Ectodermal cell (in vitro differentiated cells): ENCODE measurements at regions not wholly inside any gene's neighbourhood (a gene's known extent, or its start where the extent isn't known, plus 50 kb on each side); places are given as distances from the start of the nearest gene placed in this dataset.

Source experiments
- H3K27ac ChIP-seq: 2 replicates; pipeline ENCODE4 v1.7.0; 2013; ENCODE audit warnings: mild to moderate bottlenecking, low read depth, low read length; ENCODE audit not compliant: insufficient read depth, poor library complexity, severe bottlenecking
- H3K27me3 ChIP-seq: 2 replicates; pipeline ENCODE4 v1.7.0; 2013; ENCODE audit warnings: mild to moderate bottlenecking, low read length; ENCODE audit not compliant: insufficient read depth, control insufficient read depth, poor library complexity, severe bottlenecking
- H3K36me3 ChIP-seq: one replicate; pipeline ENCODE4 v1.7.0; 2013; ENCODE audit warnings: low read length; ENCODE audit not compliant: control insufficient read depth, insufficient read depth
- H3K4me1 ChIP-seq: one replicate; pipeline ENCODE4 v1.7.0; 2013; ENCODE audit warnings: low read length; ENCODE audit not compliant: control insufficient read depth, insufficient read depth
- H3K4me3 ChIP-seq: 2 replicates; pipeline ENCODE4 v1.7.0; 2013; ENCODE audit warnings: low read depth, low read length, control low read depth; ENCODE audit not compliant: insufficient read depth
- H3K9me3 ChIP-seq: 2 replicates; pipeline ENCODE4 v1.7.0; 2013; ENCODE audit warnings: mild to moderate bottlenecking, low read length, moderate library complexity; ENCODE audit not compliant: control insufficient read depth
- WGBS, 2 experiments: methylation state at CpG; one replicate each; pipeline ENCODE4 v1.1.7; 2013; ENCODE audit warnings: missing lambda C conversion rate in 2 of 2; 5-methylcytosine and 5-hydroxymethylcytosine counted together

DNA sequence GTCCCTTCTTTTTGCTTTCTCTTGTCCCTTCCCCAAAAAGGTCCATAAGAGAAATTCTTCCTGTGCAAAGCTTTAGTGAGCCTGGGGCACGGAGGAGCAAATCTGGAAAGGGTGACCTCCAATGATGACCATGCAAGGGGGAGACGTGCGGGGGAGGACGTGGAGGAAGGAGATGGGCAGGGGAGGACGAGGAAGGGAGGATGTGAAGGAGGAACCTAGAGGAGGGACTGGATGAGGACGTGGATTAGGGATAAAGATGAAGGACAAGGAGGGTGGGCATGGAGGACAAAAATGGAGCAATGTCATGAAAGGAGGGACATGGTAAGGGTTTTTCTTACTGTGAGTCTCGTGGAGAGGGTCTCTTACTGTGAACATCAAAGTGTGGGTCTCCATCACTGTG, 139.5 kb downstream of the ERMARD start:
- 90 to 92% methylated on average over 7 of the region's 7 CpGs for WGBS, 2 experiments
- Histone ChIP-seq H3K36me3 (no peaks in the 10 kb centered on the region), H3K4me3 (no peak overlapping the region), H3K9me3 (no peaks in the 10 kb centered on the region), H3K27me3 (no peaks in the 10 kb centered on the region), H3K4me1 (no peaks in the 10 kb centered on the region), H3K27ac (no peak overlapping the region)

DNA sequence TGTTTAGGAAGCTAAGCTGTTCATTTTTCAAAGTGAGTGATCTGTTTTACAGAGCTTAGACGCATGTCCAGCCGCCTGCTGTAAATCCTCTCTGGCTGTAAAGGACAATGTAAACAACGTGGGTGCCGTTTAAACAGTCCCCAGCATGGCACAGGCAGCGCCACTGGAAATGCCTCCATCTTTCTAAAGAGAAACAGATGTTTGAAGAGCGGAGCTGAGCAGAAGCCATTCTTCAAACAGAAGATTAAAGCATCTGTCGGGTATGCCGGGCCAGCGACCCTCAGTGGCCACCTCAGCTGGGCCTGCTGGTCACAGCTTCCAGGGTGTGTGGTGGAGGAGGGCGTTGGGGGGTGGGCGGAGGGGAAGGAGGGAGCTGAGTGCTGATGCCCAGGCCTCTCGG, 138.6 kb downstream of the ERMARD start:
- WGBS, 2 experiments, result 88 to 91% methylated on average over 12 of the region's 12 CpGs
- Histone ChIP-seq H3K27ac (no peak overlapping the region), H3K9me3 (no peaks in the 10 kb centered on the region), H3K27me3 (no peaks in the 10 kb centered on the region), H3K4me1 (no peaks in the 10 kb centered on the region), H3K4me3 (no peak overlapping the region), H3K36me3 (no peaks in the 10 kb centered on the region)

DNA sequence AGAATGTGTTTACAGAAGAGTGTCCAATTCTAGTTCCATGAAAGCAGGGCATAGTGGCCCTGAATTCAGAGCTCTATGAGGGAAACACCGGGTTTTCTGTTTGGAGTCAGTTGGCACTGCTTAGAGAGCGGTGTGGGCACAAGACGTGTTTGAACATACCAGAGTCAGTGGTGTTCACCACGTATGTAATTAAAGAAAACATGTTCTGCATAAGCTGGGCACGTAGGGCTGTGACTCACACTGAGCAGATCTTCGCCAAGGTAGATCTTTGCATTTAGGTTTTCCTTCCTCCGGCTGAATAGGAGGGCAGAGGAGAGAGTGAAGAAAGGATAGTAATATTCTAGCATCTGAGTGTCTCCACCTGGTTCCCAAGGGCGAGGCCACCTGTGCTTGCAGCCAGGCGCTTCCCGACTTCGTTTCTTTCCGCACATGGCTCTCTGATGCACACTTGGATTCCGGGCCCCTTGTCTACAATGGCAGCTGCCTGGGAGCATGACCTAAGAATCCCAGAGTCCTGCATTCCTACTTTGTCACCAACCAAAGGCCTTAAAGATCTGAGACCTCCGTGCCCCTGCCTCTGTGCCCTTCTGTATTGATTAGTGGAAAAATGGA, 136.2 kb downstream of the ERMARD start:
- WGBS, 2 experiments, result 94 to 95% methylated on average over 14 of the region's 14 CpGs
- H3K36me3 ChIP-seq, result no peaks in the 10 kb centered on the region
- H3K27ac ChIP-seq, result no peak overlapping the region
- no peak overlapping the region for H3K4me3 ChIP-seq
- no peaks in the 10 kb centered on the region for H3K9me3 ChIP-seq
- H3K4me1 ChIP-seq, result no peaks in the 10 kb centered on the region
- no peaks in the 10 kb centered on the region for H3K27me3 ChIP-seq

DNA sequence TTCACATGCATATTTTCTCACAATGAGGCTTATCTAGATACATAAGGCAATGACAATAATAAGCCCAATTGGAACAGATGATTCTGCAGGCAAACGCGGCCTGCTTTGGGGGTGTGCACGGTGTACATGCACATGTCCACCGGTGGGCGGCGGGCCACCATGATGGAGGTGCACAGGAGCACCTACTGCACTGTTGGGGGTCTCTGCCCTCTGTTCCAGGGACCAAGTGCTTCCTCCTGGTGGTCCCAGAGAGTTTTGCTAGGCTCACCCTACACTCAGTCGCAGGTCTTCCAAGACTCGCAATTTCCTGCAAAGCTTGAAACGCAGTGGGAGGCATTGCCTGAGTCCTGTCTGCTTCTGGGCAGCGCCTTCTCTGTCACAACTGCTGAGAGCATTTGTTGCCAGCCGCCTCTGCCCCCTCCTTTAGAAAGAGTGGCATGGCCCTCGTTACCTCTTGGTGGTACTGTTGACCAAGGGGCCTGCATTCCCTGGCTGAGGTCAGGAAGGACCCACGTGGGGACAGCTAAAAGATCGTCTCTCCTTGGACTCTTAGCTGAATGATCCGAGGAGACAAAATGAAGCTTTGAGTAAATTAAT, 135.3 kb downstream of the ERMARD start:
- WGBS, 2 experiments, result 85 to 86% methylated on average over 15 of the region's 15 CpGs
- no peaks in the 10 kb centered on the region for H3K27me3 ChIP-seq
- H3K27ac ChIP-seq, result no peak overlapping the region
- no peaks in the 10 kb centered on the region for H3K36me3 ChIP-seq
- no peaks in the 10 kb centered on the region for H3K9me3 ChIP-seq
- H3K4me3 ChIP-seq, result no peak overlapping the region
- no peaks in the 10 kb centered on the region for H3K4me1 ChIP-seq

DNA sequence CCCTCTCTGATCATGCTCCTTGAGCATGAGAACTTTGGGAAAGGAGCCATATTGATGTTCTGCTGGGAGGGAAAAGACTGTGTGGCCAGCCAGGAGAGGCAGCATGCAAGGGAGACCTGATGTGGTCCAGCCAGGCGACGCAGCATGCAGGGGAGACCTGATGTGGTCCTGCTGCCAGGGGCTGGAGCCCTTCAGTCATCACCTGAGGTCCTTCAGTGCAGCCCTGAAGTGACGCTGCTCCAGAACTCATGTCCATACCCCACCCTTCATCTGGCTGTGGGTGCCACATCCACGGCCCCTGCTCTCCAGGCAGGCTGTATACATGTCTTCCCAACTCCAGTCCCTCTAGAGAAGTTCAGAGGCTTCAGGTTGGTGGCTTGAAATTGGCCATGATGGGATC, 134.4 kb downstream of the ERMARD start:
- WGBS, 2 experiments, result 95 to 96% methylated on average over 4 of the region's 4 CpGs

DNA sequence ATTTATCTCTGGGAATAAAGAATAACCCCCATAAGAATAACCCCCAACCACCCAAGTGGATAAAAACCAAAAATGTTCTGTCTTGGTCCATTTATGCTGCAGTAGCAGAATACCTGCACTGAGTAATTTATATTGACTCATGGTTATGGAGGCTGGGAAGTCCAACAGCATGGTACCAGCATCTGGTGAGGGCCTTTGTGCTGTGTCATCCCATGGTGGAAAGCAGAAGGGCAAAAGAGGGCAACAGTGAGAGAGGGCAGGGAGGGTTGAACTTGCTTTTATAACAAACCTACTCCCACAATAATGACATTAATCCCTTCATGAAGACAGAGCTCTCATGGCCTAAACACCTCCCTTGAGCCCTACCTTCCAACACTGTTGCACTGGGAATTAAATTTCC, 133.7 kb downstream of the ERMARD start:
- H3K4me1 ChIP-seq, result no peaks in the 10 kb centered on the region
- H3K4me3 ChIP-seq, result no peak overlapping the region
- H3K9me3 ChIP-seq, result no peaks in the 10 kb centered on the region
- H3K36me3 ChIP-seq, result no peaks in the 10 kb centered on the region
- H3K27ac ChIP-seq, result no peak overlapping the region
- no peaks in the 10 kb centered on the region for H3K27me3 ChIP-seq

More for the DNA sequence above, 134.4 kb downstream of the ERMARD start:
- no peaks in the 10 kb centered on the region for H3K36me3 ChIP-seq
- no peaks in the 10 kb centered on the region for H3K9me3 ChIP-seq
- no peak overlapping the region for H3K27ac ChIP-seq
- H3K4me3 ChIP-seq, result no peak overlapping the region
- no peaks in the 10 kb centered on the region for H3K4me1 ChIP-seq
- H3K27me3 ChIP-seq, result no peaks in the 10 kb centered on the region

DNA sequence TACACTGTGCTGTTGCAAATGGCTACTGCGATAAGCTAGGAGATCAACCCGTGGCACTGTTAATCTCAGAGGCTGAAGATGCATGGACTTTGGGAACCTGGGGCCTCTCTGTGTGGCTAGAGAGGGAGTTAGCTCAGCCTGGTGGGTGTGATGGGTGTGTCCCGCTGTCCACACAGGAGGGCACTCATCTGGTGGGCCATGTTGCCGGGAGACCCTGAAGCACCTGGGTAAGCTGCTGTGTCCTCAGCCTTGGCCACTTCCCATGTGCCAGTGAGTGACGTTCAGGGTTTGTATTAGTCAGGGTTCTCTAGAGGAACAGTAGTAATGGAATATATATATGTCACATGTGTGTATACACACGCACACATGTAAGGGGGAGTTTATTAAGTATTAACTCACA, 132.7 kb downstream of the ERMARD start:
- Histone ChIP-seq H3K4me3 (no peak overlapping the region), H3K4me1 (no peaks in the 10 kb centered on the region), H3K36me3 (no peaks in the 10 kb centered on the region), H3K9me3 (no peaks in the 10 kb centered on the region), H3K27ac (no peak overlapping the region), H3K27me3 (no peaks in the 10 kb centered on the region)
- WGBS, 2 experiments, result 94 to 95% methylated on average over 5 of the region's 6 CpGs

DNA sequence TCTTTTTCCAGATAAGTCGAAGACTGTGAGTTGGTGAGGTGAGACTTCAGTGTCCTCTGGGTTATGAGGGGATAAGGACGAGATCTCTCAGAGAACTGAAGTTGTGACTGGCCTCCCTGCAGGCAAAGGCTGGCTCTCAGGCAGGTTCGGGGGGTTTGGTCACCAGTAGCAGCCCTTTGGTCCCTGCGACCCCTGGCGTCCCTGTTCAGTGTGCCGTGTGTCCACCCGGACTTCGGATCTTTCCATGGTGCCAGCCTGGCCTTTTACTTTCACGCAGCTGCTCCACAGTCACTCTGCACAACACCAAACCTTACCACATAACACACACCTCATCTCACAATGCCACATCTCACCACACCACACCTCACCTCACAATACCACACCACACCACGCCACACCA, 131.9 kb downstream of the ERMARD start:
- Histone ChIP-seq H3K4me3 (no peak overlapping the region), H3K36me3 (no peaks in the 10 kb centered on the region), H3K27me3 (no peaks in the 10 kb centered on the region), H3K27ac (no peak overlapping the region), H3K9me3 (no peaks in the 10 kb centered on the region), H3K4me1 (no peaks in the 10 kb centered on the region)
- WGBS, 2 experiments, result 88 to 90% methylated on average over 10 of the region's 10 CpGs

DNA sequence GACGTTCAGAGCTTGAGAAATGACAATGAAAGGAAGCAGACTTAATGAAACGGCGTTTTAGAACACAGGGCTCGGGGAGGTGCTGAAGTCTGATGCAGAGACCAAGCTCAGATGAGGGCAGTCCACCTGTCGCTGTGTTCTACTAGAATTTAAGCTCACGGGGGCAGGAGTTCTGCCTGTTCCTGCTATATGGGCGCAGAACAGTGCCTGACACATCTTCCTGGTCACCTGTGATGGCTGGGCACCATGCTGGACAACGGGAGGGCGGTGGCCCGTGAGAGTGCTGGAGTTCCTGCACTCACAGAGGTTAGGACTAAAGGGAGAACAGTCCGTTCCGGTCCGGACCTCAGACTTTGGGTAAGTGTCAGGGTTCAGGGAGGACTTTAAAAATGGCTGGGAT, 130.6 kb downstream of the ERMARD start:
- Histone ChIP-seq H3K27ac (no peak overlapping the region), H3K27me3 (no peaks in the 10 kb centered on the region), H3K36me3 (no peaks in the 10 kb centered on the region), H3K4me3 (no peak overlapping the region), H3K4me1 (no peaks in the 10 kb centered on the region), H3K9me3 (no peaks in the 10 kb centered on the region)
- WGBS, 2 experiments, result 86 to 87% methylated on average over 13 of the region's 13 CpGs

DNA sequence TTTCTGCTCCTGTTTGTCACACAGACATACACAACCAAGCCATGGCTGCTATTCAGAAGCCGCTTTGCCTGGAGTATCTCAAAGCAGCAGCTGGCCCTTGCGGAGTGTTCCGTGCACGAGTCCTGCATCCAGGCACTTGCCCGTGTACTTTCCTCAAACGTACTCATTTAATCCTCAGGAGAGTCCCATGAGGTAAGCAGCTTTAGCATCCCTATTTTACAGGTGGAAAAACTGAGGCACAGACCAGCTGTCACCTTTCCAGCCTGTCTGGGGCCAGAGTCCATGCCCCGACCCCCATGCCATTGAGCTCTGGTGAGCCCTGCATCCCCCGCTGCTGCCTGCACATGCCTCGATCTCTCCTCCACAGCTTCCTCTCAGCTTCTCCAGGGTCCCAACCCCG, 130.0 kb downstream of the ERMARD start:
- Histone ChIP-seq H3K4me3 (no peak overlapping the region), H3K4me1 (no peaks in the 10 kb centered on the region), H3K27ac (no peak overlapping the region), H3K36me3 (no peaks in the 10 kb centered on the region), H3K27me3 (no peaks in the 10 kb centered on the region), H3K9me3 (no peaks in the 10 kb centered on the region)
- 85% methylated on average over 10 of the region's 10 CpGs for WGBS, 2 experiments

DNA sequence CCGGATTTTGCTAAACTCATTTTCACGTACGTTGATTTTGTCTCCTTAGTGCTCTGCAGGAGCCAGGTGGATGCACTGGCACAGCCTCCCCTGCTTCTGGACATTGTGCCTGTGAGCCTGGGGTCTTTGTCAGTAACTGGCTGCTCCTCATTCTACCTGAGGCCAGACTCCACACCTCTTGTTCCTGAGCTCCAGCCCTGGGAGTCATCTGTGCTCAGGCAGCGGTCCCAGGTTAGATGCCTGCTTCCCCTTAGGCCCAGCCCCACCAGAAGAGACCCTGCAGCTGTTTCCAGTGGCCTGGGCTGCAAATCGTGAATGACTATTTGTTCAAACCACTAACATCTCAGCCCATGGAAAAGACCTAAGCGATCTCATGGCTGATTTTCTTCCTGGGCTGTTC, 129.1 kb downstream of the ERMARD start:
- no peaks in the 10 kb centered on the region for H3K4me1 ChIP-seq
- 91 to 95% methylated on average over 6 of the region's 6 CpGs for WGBS, 2 experiments
- H3K36me3 ChIP-seq, result no peaks in the 10 kb centered on the region
- H3K27ac ChIP-seq, result no peak overlapping the region
- H3K4me3 ChIP-seq, result no peak overlapping the region
- no peaks in the 10 kb centered on the region for H3K9me3 ChIP-seq
- H3K27me3 ChIP-seq, result no peaks in the 10 kb centered on the region
